OCI-LY3 (cell line): ENCODE measurements at regions not wholly inside any gene's neighbourhood (a gene's known extent, or its start where the extent isn't known, plus 50 kb on each side); places are given as distances from the start of the nearest gene placed in this dataset.

ENCODE experiments used
- H2AFZ ChIP-seq: fragments of 200-600, 300-600 bp; shearing (Covaris generic); 2 replicates; pipeline ENCODE4 v1.6.0; 2014; ENCODE audit warnings: antibody characterized with exemption, low read depth, low read length
- H3K27ac ChIP-seq: fragments of 200-600, 300-600 bp; sonication (generic); 2 replicates; pipeline ENCODE4 v1.5.1; 2014; ENCODE audit warnings: mild to moderate bottlenecking, low read length, moderate library complexity, mixed read lengths
- H3K27me3 ChIP-seq: fragments of 200-600, 300-600 bp; sonication (generic); 2 replicates; pipeline ENCODE4 v1.6.1; 2014; ENCODE audit warnings: low read depth, low read length, mixed read lengths
- H3K36me3 ChIP-seq: fragments of 200-600, 300-600 bp; sonication (generic); replicated peaks from 2 replicates; pipeline ENCODE3; 2014; ENCODE audit warnings: low read depth, low read length, mixed read lengths
- H3K4me1 ChIP-seq: fragments of 300-600, 200-600 bp; sonication (generic); 2 replicates; pipeline ENCODE4 v1.6.1; 2014; ENCODE audit warnings: low read length, mixed read lengths
- H3K4me2 ChIP-seq: fragments of 200-600, 300-600 bp; sonication (generic); 2 replicates; pipeline ENCODE4 v1.6.1; 2014; ENCODE audit warnings: low read length, mixed read lengths
- H3K4me3 ChIP-seq: fragments of 300-600, 200-600 bp; sonication (generic); 2 replicates; pipeline ENCODE4 v1.5.1; 2014; ENCODE audit warnings: antibody characterized with exemption, mild to moderate bottlenecking, low read length, moderate library complexity
- H3K79me2 ChIP-seq: fragments of 300-600, 200-600 bp; shearing (Covaris generic); 2 replicates; pipeline ENCODE4 v1.6.1; 2014; ENCODE audit warnings: mild to moderate bottlenecking, low read length, mixed read lengths
- H3K9ac ChIP-seq: fragments of 300-600, 200-600 bp; shearing (Covaris generic); 2 replicates; pipeline ENCODE4 v1.6.0; 2014; ENCODE audit warnings: mild to moderate bottlenecking, low read length, moderate library complexity
- H3K9me3 ChIP-seq: fragments of 200-600, 300-600 bp; shearing (Covaris generic); 2 replicates; pipeline ENCODE4 v1.6.1; 2014; ENCODE audit warnings: low read length, mixed read lengths; ENCODE audit not compliant: insufficient read depth
- H4K20me1 ChIP-seq: fragments of 200-600, 300-600 bp; sonication (generic); 2 replicates; pipeline ENCODE4 v1.6.1; 2016; ENCODE audit warnings: low read length, mixed read lengths; ENCODE audit not compliant: insufficient read depth
- EZH2phosphoT487 ChIP-seq: fragments of 200-600 bp; shearing (Covaris generic); IDR thresholded peaks from 2 replicates; pipeline ENCODE4 v1.6.1; 2018; ENCODE audit warnings: antibody characterized with exemption, mixed run types, low read depth
- TF ChIP-seq, protein P1 (sequence below): fragments of 200-600, 300-600 bp; sonication (generic); IDR thresholded peaks from 2 replicates; pipeline ENCODE4 v1.5.1; 2014; ENCODE audit warnings: antibody characterized with exemption, low read length, low read depth

DNA sequence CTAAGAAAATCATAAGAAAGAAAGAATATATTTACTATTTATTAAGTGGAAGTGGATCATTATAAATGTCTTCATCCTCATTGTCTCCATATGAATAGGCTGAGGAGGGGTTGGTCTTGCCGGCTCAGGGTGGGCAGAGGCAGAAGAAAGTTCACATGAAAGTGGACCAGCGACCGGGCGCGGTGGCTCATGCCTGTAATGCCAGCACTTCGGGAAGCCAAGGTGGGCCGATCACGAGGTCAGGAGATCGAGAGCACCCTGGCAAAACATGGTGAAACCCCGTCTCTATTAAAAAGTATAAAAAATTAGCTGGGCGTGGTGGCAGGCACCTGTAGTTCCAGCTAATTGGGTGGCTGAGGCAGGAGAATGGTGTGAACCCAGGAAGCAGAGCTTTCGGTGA is 1145.4 kb downstream of the STIM2 start:
- no peak overlapping the region for H3K4me2 ChIP-seq
- H3K36me3 ChIP-seq, result no peaks in the 10 kb centered on the region
- no peak overlapping the region for H2AFZ ChIP-seq
- no peaks in the 10 kb centered on the region for H3K9me3 ChIP-seq
- no peak overlapping the region for H3K27ac ChIP-seq
- no peaks in the 10 kb centered on the region for H3K79me2 ChIP-seq
- no peak overlapping the region for H3K9ac ChIP-seq
- no peaks in the 10 kb centered on the region for H3K27me3 ChIP-seq
- H4K20me1 ChIP-seq, result no peaks in the 10 kb centered on the region
- H3K4me3 ChIP-seq, result no peak overlapping the region
- TF ChIP-seq, protein P1, sequence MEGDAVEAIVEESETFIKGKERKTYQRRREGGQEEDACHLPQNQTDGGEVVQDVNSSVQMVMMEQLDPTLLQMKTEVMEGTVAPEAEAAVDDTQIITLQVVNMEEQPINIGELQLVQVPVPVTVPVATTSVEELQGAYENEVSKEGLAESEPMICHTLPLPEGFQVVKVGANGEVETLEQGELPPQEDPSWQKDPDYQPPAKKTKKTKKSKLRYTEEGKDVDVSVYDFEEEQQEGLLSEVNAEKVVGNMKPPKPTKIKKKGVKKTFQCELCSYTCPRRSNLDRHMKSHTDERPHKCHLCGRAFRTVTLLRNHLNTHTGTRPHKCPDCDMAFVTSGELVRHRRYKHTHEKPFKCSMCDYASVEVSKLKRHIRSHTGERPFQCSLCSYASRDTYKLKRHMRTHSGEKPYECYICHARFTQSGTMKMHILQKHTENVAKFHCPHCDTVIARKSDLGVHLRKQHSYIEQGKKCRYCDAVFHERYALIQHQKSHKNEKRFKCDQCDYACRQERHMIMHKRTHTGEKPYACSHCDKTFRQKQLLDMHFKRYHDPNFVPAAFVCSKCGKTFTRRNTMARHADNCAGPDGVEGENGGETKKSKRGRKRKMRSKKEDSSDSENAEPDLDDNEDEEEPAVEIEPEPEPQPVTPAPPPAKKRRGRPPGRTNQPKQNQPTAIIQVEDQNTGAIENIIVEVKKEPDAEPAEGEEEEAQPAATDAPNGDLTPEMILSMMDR, result no peak
- TF ChIP-seq EZH2phosphoT487, result no peak
- H3K4me1 ChIP-seq, result no peaks in the 10 kb centered on the region

DNA sequence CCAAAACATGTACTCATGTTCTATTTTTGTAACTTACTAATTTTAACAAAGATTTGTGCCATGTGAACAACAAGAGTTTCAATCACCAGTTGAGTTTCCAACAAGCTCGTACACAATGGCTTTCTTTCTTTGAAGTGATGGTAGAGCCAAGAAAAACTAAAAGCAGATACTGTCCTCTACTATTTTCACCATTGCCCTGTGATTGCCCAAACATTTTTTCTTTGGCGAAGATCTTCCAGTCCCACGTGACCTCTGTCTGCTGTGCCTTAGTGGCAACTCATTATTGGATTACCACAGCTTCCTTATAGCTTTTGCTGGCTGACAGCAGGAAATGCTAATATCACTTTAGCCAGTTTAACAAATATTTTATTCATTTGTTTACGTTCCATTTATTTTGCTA is 1147.1 kb downstream of the STIM2 start:
- Histone ChIP-seq H3K27ac (no peak overlapping the region), H3K36me3 (no peaks in the 10 kb centered on the region), H3K9me3 (no peaks in the 10 kb centered on the region), H3K27me3 (no peaks in the 10 kb centered on the region), H3K9ac (no peak overlapping the region), H4K20me1 (no peaks in the 10 kb centered on the region), H3K4me3 (no peak overlapping the region), H2AFZ (no peak overlapping the region), H3K4me2 (no peak overlapping the region), H3K79me2 (no peaks in the 10 kb centered on the region), H3K4me1 (no peaks in the 10 kb centered on the region)
- TF ChIP-seq, protein P1, result no peak
- no peak for TF ChIP-seq EZH2phosphoT487

DNA sequence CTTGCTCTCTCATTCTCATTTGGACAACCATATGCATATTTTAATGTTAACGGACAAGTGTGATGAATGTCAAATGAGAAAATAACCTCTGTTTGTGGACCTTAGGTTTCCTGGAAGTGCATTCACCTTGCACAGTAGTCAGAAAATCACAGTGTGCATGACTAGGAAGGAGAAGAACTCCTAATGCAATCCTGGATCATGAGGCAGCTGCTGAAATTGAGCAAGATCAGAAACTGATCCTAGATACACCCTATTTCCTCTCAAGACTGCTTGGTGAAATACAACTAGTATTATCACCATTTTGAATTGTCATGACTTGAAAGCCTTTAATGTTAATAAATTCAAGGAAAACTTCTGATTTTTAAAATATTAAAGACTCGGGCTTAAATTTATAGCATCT is 1148.9 kb downstream of the STIM2 start:
- H2AFZ ChIP-seq, result no peak overlapping the region
- H4K20me1 ChIP-seq, result no peaks in the 10 kb centered on the region
- H3K4me1 ChIP-seq, result no peaks in the 10 kb centered on the region
- H3K4me3 ChIP-seq, result no peak overlapping the region
- H3K36me3 ChIP-seq, result no peaks in the 10 kb centered on the region
- H3K9ac ChIP-seq, result no peak overlapping the region
- H3K79me2 ChIP-seq, result no peaks in the 10 kb centered on the region
- H3K27ac ChIP-seq, result no peak overlapping the region
- H3K27me3 ChIP-seq, result no peaks in the 10 kb centered on the region
- peaks cover 5% of the 10 kb centered on the region; the same call in 1 of the 2 replicates for H3K9me3 ChIP-seq
- no peak for TF ChIP-seq EZH2phosphoT487
- TF ChIP-seq, protein P1, result no peak
- H3K4me2 ChIP-seq, result no peak overlapping the region

DNA sequence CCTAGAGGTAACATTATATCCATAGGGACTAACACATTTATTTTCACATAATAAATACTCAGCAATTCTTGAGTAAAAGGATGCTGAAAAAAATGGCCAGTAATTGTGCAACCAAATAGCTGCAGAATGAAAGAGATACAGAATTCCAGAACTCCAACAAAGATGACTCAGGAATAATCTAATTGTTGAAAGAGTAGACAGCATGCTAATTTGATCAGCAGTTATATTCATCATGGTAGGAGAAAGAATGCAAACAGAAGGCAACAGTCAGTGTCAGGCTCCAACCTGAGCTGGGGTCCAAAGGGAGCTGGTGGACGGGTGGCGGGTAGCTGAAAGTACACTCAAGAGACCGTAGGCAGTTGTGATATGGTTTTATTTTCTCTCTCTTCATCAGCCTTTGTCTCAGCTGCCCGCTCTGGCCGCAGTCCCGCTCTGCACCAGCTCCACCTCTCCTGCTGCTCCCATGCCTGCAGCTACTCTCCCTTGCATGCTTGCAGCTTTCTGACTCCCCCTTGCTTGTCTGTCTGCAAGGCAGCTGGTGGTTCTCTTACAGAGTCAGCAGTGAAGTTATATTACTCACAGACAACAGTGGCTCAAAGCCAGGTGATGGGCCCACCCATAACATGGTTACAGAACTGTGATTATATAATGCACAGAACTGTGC is 1150.1 kb downstream of the STIM2 start:
- H3K27me3 ChIP-seq, result no peaks in the 10 kb centered on the region
- no peaks in the 10 kb centered on the region for H3K4me1 ChIP-seq
- H3K27ac ChIP-seq, result no peak overlapping the region
- TF ChIP-seq, protein P1, result no peak
- no peak for TF ChIP-seq EZH2phosphoT487
- H3K79me2 ChIP-seq, result no peaks in the 10 kb centered on the region
- no peak overlapping the region for H3K9ac ChIP-seq
- H2AFZ ChIP-seq, result no peak overlapping the region
- no peak overlapping the region for H3K4me2 ChIP-seq
- H3K36me3 ChIP-seq, result no peaks in the 10 kb centered on the region
- no peak overlapping the region for H3K4me3 ChIP-seq
- peaks cover 8% of the 10 kb centered on the region; the same call in 1 of the 2 replicates for H3K9me3 ChIP-seq
- no peaks in the 10 kb centered on the region for H4K20me1 ChIP-seq
